ENCODE measurements at regions not wholly inside any gene's neighbourhood (a gene's known extent, or its start where the extent isn't known, plus 50 kb on each side); places are given as distances from the start of the nearest gene placed in this dataset.

- TF ChIP-seq POLR2A (IDR thresholded peaks at IDR 0.05) (no peak), CTCF (IDR thresholded peaks at IDR 0.05) (no peak)
Observed at GRCh38 chr7:155232911-155233310, 64.8 kb upstream of the INSIG1 start.

All from lower leg skin (tissue), 3 donors.